Activated naive CD8-positive, alpha-beta T cell treated with anti-CD3 and anti-CD28 coated beads for 36 hours (primary cell): ENCODE measurements at regions not wholly inside any gene's neighbourhood (a gene's known extent, or its start where the extent isn't known, plus 50 kb on each side); places are given as distances from the start of the nearest gene placed in this dataset.

ENCODE experiments used
- DNase-seq: peaks from one replicate; pipeline ENCODE4 v3.0.0; 2021
- H3K27ac Mint-ChIP-seq: one replicate; pipeline ENCODE4 v1.8.0; 2022; ENCODE audit warnings: mild to moderate bottlenecking, moderate library complexity, mixed read lengths
- H3K27me3 Mint-ChIP-seq: one replicate; pipeline ENCODE4 v1.8.0; 2022; ENCODE audit warnings: mild to moderate bottlenecking, mixed read lengths
- H3K36me3 Mint-ChIP-seq: one replicate; pipeline ENCODE4 v1.8.0; 2021; ENCODE audit warnings: mild to moderate bottlenecking, mixed read lengths
- H3K4me1 Mint-ChIP-seq: one replicate; pipeline ENCODE4 v1.8.0; 2021; ENCODE audit warnings: mixed read lengths
- H3K4me3 Mint-ChIP-seq: one replicate; pipeline ENCODE4 v1.8.0; 2022; ENCODE audit warnings: mild to moderate bottlenecking, moderate library complexity, mixed read lengths
- H3K9me3 Mint-ChIP-seq: one replicate; pipeline ENCODE4 v1.8.0; 2022; ENCODE audit warnings: mixed read lengths

DNA sequence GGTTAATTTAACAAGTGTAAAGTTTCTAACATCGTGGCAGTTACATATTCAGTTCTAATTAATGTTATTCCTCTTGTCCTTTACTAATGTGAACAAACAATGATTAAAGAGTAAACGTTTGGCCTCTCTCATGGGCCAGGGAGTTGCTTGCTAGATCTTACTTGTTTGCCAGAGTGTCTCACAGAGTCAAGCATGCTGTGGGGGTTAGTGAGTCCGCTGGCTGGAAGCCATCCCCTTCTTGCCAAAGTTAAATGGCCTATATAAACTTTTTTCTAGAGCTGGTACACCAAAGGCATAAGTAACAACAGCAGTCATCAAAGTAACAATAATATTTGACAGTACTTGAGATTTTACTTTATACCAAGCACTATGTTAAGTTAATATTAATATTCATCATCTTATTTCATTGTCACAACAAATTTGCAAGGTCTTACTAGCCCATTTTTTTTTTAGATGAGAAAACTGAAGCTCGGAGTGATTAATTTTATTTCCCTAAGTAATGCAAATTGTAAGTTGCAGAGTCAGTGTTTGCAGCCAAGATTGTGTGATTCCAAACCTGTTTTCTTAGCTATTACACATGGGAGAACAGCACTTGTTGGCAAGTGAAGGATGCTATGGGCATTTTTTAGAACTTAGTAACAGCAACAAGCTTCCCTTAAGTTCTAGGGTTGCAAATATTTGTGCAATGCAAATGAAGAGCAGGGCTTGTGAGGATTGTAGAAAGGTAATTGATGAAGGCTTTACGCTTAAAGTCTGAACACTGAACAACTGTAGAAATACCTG, 224.5 kb downstream of the RFPL4B start:
- no peak overlapping the region for H3K4me3 Mint-ChIP-seq
- H3K9me3 Mint-ChIP-seq = no peaks in the 10 kb centered on the region
- H3K27ac Mint-ChIP-seq = no peak overlapping the region
- no peak for DNase-seq
- no peaks in the 10 kb centered on the region for H3K27me3 Mint-ChIP-seq
- no peaks in the 10 kb centered on the region for H3K4me1 Mint-ChIP-seq
- no peaks in the 10 kb centered on the region for H3K36me3 Mint-ChIP-seq

DNA sequence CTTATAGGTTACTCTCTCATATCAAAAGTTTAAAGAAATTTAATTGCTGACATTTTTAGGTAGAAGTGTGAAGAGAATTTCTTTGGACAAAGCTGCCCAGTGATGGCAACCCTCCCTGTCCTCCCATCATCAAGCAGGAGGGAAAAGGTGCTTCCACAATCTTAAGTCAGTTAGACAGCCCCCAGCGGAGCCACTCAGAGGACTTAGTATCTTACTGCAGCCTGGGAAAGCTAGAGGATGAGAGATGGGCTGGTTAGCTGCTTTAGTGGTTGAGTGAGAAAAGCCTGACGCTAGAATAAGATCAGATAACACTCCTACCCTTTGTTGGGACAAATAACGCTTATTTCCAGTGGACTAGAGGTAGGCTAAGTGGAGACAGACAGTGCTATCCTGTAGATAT, 227.1 kb downstream of the RFPL4B start:
- H3K36me3 Mint-ChIP-seq = no peaks in the 10 kb centered on the region
- H3K27me3 Mint-ChIP-seq = no peaks in the 10 kb centered on the region

DNA sequence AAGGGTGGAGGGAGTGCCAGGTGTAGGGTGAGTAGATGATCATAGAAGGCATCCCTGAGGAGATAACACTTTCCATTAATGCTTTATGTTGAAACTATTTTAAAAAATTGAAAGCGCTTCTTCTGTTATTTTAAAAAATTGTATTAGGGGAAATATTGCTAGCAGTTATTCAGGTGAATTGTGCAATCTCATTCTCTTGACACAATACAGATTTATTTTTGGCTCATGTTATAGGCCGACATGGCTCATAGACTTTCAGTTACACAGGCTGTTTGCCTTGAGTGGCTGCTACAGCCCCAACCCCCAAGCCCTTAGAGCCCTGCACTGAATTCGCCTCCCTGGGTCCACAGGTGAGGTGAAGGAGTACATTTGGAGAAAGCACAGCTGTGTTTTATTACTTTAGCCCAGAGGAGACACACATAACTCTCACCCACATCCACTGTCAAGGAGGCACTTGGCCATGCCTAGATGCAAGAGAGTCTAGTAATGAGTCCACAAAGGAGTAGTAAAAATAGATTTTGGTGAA, 228.2 kb downstream of the RFPL4B start:
- H3K27me3 Mint-ChIP-seq = no peaks in the 10 kb centered on the region
- no peaks in the 10 kb centered on the region for H3K9me3 Mint-ChIP-seq
- H3K4me3 Mint-ChIP-seq = no peak overlapping the region
- no peak for DNase-seq
- no peaks in the 10 kb centered on the region for H3K36me3 Mint-ChIP-seq
- no peak overlapping the region for H3K27ac Mint-ChIP-seq
- H3K4me1 Mint-ChIP-seq = no peaks in the 10 kb centered on the region

More for the DNA sequence above, 227.1 kb downstream of the RFPL4B start:
- H3K4me3 Mint-ChIP-seq = no peak overlapping the region
- no peak overlapping the region for H3K27ac Mint-ChIP-seq
- DNase-seq = no peak
- no peaks in the 10 kb centered on the region for H3K9me3 Mint-ChIP-seq
- H3K4me1 Mint-ChIP-seq = no peaks in the 10 kb centered on the region

GRCh38 chr6:112576423-112576822, 229.3 kb downstream of the RFPL4B start:
- Mint-ChIP-seq H3K9me3 (no peaks in the 10 kb centered on the region), H3K27ac (no peak overlapping the region), H3K27me3 (no peaks in the 10 kb centered on the region), H3K4me3 (no peak overlapping the region), H3K36me3 (no peaks in the 10 kb centered on the region), H3K4me1 (no peaks in the 10 kb centered on the region)
- no peak for DNase-seq

DNA sequence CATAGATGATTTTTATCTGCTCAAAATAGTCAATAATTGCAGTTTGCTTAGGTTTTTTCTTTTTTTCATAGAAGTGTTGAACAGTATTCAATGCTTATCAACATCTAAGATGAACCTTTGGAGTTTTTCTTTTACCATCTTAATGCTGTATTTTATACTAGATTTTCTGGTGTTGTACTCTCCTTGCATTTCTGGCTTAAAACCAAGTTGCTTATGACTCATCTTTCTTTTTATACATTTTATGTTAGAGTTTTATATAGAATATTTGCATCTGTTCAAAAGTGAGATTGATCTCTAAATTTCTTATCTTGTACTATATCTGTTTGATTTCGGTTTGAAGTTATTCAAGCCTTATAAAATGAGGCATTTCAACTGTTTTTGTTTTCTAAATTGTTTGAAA, 232.5 kb downstream of the RFPL4B start:
- no peak for DNase-seq
- Mint-ChIP-seq H3K27ac (no peak overlapping the region), H3K27me3 (no peaks in the 10 kb centered on the region), H3K4me1 (no peaks in the 10 kb centered on the region), H3K9me3 (no peaks in the 10 kb centered on the region), H3K36me3 (no peaks in the 10 kb centered on the region), H3K4me3 (no peak overlapping the region)

GRCh38 chr6:112581015-112581414, 233.9 kb downstream of the RFPL4B start:
- H3K36me3 Mint-ChIP-seq = no peaks in the 10 kb centered on the region
- peaks cover 2% of the 10 kb centered on the region for H3K9me3 Mint-ChIP-seq
- no peak overlapping the region for H3K4me3 Mint-ChIP-seq
- no peak overlapping the region for H3K27ac Mint-ChIP-seq
- H3K27me3 Mint-ChIP-seq = no peaks in the 10 kb centered on the region
- H3K4me1 Mint-ChIP-seq = no peaks in the 10 kb centered on the region
- DNase-seq = no peak

DNA sequence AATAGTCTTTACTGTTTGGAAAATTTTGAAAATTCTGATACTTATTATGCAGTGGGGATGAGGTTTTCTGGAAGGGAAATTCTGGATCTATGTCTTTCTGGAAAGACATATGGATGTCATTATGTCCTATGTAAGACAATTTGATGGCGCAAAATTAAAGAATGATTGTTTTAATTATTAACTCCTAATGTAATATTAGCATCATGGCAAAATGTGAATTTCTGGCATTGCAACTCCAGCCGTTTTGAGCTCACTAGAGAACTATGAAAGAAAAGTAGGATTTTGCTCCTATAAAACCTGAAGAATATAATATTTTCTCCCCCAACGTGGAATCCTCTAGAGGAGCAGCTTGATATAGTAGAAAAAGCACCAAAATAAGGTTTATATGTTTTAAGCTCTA, 243.2 kb downstream of the RFPL4B start:
- Mint-ChIP-seq H3K27ac (no peak overlapping the region), H3K4me1 (no peaks in the 10 kb centered on the region)
- no peak for DNase-seq

DNA sequence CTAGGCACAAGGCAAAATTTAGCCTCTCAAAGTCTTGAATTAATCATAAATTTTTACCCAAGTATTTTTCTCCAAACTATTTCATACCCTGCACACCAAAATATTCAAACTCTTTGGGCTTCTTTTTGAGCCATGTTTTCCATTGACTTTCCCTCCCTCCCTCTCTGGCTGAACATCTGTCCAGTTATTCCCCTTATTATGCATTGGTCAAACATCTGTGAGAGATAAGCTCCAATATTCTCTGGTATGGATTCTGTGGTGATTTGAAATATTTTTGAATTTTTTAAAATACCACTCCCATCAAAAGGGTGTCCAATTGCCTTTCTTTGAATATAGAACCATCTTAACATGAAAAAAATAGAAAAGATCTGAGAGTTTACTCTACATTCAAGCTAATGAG, 244.2 kb downstream of the RFPL4B start:
- Mint-ChIP-seq H3K4me1 (no peaks in the 10 kb centered on the region), H3K27me3 (no peaks in the 10 kb centered on the region), H3K9me3 (peaks cover 1% of the 10 kb centered on the region), H3K4me3 (no peak overlapping the region), H3K36me3 (no peaks in the 10 kb centered on the region), H3K27ac (no peak overlapping the region)
- no peak for DNase-seq

More for the DNA sequence above, 243.2 kb downstream of the RFPL4B start:
- Mint-ChIP-seq H3K27me3 (no peaks in the 10 kb centered on the region), H3K4me3 (no peak overlapping the region), H3K9me3 (no peaks in the 10 kb centered on the region), H3K36me3 (no peaks in the 10 kb centered on the region)

- Mint-ChIP-seq H3K4me3 (no peak overlapping the region), H3K27me3 (no peaks in the 10 kb centered on the region), H3K4me1 (no peaks in the 10 kb centered on the region)
These were observed 245.0 kb downstream of the RFPL4B start for GRCh38 chr6:112592159-112592558.

GRCh38 chr6:112594886-112595594, 247.9 kb downstream of the RFPL4B start:
- Mint-ChIP-seq H3K27me3 (no peaks in the 10 kb centered on the region), H3K27ac (no peak overlapping the region), H3K36me3 (no peaks in the 10 kb centered on the region), H3K4me1 (no peaks in the 10 kb centered on the region), H3K9me3 (peaks cover 1% of the 10 kb centered on the region), H3K4me3 (no peak overlapping the region)
- DNase-seq = no peak

More at GRCh38 chr6:112592159-112592558, 245.0 kb downstream of the RFPL4B start:
- DNase-seq = no peak
- Mint-ChIP-seq H3K27ac (no peak overlapping the region), H3K36me3 (no peaks in the 10 kb centered on the region), H3K9me3 (peaks cover 1% of the 10 kb centered on the region)

GRCh38 chr6:112595841-112596240, 248.7 kb downstream of the RFPL4B start:
- Mint-ChIP-seq H3K27me3 (no peaks in the 10 kb centered on the region), H3K9me3 (peaks cover 1% of the 10 kb centered on the region), H3K36me3 (no peaks in the 10 kb centered on the region), H3K4me3 (no peak overlapping the region), H3K4me1 (no peaks in the 10 kb centered on the region), H3K27ac (no peak overlapping the region)
- no peak for DNase-seq

GRCh38 chr6:112597176-112597575, 250.0 kb downstream of the RFPL4B start:
- Mint-ChIP-seq H3K4me3 (no peak overlapping the region), H3K9me3 (peaks cover 1% of the 10 kb centered on the region), H3K36me3 (no peaks in the 10 kb centered on the region), H3K27me3 (no peaks in the 10 kb centered on the region), H3K4me1 (no peaks in the 10 kb centered on the region), H3K27ac (no peak overlapping the region)
- DNase-seq = no peak

DNA sequence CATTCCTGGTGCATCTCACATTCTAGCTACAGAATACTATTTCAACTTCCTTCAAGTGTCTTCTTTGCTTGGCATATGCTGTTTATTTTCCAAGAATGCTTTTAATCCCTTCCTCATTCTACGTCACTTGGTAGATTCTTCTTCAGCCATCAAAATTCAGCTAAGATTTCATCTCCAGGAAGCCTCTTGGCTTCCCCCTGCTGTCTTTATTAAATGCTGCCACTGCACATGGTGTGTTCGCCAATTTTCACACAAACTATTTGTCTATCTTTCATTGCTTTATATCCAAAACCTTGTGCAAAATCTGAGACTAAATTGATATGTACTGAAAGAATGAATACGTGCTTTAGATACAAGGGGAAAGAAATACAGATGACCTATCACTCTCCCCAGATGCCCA, 253.0 kb downstream of the RFPL4B start:
- H3K4me3 Mint-ChIP-seq = no peak overlapping the region
- H3K27ac Mint-ChIP-seq = no peak overlapping the region
- peaks cover 1% of the 10 kb centered on the region for H3K9me3 Mint-ChIP-seq
- no peak for DNase-seq
- no peaks in the 10 kb centered on the region for H3K27me3 Mint-ChIP-seq
- H3K4me1 Mint-ChIP-seq = no peaks in the 10 kb centered on the region
- H3K36me3 Mint-ChIP-seq = no peaks in the 10 kb centered on the region

GRCh38 chr6:112603726-112604125, 256.6 kb downstream of the RFPL4B start:
- no peak for DNase-seq
- Mint-ChIP-seq H3K4me3 (no peak overlapping the region), H3K27ac (no peak overlapping the region), H3K9me3 (peaks cover 6% of the 10 kb centered on the region), H3K27me3 (no peaks in the 10 kb centered on the region), H3K36me3 (peaks cover 2% of the 10 kb centered on the region), H3K4me1 (no peaks in the 10 kb centered on the region)

- H3K4me3 Mint-ChIP-seq = no peak overlapping the region
- H3K36me3 Mint-ChIP-seq = peaks cover 2% of the 10 kb centered on the region
- no peak overlapping the region for H3K27ac Mint-ChIP-seq
- no peaks in the 10 kb centered on the region for H3K4me1 Mint-ChIP-seq
- H3K9me3 Mint-ChIP-seq = peaks cover 12% of the 10 kb centered on the region
- no peaks in the 10 kb centered on the region for H3K27me3 Mint-ChIP-seq
- no peak for DNase-seq
These were observed 259.7 kb downstream of the RFPL4B start for GRCh38 chr6:112606656-112607435.
